NCI-H2029 treated with DMSO at 0.1 percent for 48 hours (cell line): ENCODE measurements at regions not wholly inside any gene's neighbourhood (a gene's known extent, or its start where the extent isn't known, plus 50 kb on each side); places are given as distances from the start of the nearest gene placed in this dataset.
"Not testable (repeated sequence)": the region's sequence is repeated elsewhere in the genome, so short reads cannot be mapped to it uniquely, and the experiment has no call there.

Experiments
- DNase-seq: peaks from one replicate; lab custom pipeline; 2025; lab: John Stamatoyannopoulos, UW

- DNase-seq, result no peak
Measured at GRCh38 chr5:175347027-175347426, 97.0 kb downstream of the DRD1 start.

DNA sequence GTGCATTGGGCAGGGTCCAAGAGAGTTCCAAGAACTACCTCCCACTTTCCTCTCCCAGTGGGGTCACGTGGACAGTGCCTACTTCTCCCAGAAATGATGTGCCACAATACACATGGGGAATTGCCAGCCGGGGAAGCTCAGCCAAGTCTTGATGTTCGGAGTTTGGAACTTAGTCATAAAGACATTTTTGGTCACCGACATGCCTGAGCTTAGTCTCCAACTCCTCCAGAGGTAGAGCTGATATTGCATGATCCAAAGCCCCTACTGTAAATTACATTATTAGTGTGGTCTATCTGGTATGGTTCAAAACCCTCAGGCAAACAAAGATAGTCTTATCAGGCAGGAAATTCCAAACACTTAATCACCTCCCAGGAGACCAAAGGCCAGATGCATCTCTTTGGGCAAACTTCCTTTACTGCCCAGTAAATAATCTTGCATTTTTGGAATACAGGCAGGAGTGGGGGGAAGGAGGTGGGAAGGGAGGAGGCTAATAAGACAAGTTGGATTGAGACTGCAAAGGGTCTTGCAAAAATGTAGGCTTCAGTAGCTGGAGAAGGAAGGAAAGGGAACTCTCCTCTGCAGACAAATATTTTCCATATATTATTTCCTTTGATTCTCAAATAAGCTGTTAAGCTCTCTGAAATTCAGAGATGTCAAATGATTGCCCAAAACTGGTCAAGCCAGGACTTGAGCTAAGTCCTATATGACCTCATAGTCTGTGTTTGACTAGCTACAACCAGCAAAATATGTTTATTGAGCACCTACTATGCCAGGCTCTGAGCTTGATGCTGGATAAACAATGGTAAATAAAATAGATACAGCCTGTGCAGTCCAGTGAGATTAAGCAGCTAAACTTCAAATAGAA, 99.4 kb downstream of the DRD1 start:
- no peak for DNase-seq

- DNase-seq, result no peak
Measured at GRCh38 chr5:175343308-175343707, 100.7 kb downstream of the DRD1 start.

DNA sequence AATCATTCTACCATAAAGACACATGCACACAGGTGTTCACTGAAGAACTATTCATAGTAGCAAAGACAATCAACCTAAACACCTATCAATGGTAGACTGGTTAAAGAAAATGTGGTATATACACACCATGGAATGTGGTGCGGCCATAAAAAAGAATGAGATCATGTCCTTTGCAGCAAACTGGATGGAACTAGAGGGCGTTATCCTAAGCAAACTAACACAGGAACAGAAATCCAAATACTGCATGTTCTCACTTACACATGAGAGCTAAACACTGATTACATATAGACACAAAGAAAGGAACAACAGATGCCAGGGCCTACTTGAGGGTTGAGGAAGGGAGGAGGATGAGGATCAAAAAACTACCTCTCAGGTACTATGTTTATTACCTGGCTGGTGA, 103.8 kb downstream of the DRD1 start:
- peak; percentile 63 for DNase-seq

DNA sequence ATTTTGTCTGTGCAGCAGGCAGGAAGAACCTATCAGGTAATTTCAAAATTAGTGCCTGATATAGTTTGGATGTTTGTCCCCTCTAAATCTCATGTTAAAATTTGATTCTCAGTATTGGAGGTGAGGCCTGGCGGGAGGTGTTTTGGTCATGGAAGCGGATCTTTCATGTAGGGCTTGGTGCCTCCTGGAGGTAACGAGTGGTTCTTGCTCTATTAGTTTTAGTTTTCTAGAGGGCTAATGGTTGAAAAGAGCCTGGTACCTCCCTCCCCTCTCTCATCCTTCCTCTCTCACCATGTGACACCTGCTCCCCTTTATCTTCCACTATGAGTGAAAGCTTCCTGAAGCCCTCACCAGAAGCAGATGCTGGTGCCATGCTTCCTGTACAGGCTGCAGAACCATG, 106.3 kb downstream of the DRD1 start:
- DNase-seq, result no peak

GRCh38 chr5:175336781-175337180, 107.2 kb downstream of the DRD1 start:
- no peak for DNase-seq

- DNase-seq, result no peak
Measured at GRCh38 chr5:175335691-175336090, 108.3 kb downstream of the DRD1 start.

GRCh38 chr5:175331173-175332036, 112.6 kb downstream of the DRD1 start:
- DNase-seq, result not testable (repeated sequence)

GRCh38 chr5:175329976-175330375, 114.0 kb downstream of the DRD1 start:
- no peak for DNase-seq

DNA sequence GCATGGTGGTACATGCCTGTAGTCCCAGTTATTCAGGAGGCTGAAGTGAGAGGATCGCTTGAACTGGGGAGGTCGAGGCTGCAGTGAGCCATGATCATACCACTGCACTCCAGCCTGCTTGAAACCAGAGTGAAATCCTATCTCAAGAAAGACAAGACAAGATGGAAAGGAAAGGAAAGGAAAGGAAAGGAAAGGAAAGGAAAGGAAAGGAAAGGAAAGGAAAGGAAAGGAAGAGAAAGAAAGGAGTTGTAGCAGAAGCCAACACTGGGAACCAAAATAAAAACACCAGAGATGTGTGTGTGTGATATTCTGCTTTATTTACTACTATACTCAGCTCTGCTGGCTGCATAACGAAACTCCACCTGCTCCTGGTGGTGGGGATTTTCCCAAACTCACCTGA, 115.3 kb downstream of the DRD1 start:
- no peak for DNase-seq

DNA sequence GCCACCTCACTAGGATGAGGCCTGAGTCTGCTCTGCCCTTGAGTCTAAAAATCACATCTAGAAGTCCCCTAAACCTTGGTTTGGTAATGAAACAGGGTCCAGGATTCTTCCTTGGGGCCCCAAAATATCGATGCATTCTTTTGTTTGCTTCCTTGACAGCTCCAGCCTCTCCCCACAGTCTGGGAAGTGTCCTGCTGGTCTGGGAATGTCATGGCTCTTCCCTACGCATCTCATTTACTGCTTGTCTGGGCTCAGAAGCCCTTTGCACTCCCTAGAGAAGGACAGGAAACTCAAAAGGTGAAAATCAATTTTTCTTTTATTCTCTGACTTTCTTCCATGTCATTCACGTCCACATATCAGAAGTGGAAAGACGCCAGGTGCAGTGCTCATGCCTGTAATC, 115.8 kb downstream of the DRD1 start:
- DNase-seq, result no peak

- no peak for DNase-seq
Measured at GRCh38 chr5:175325681-175326080, 118.3 kb downstream of the DRD1 start.

GRCh38 chr5:175321927-175322532, 122.0 kb downstream of the DRD1 start:
- DNase-seq, result no peak

- no peak for DNase-seq
Measured at GRCh38 chr5:175319199-175319598, 124.8 kb downstream of the DRD1 start.

DNA sequence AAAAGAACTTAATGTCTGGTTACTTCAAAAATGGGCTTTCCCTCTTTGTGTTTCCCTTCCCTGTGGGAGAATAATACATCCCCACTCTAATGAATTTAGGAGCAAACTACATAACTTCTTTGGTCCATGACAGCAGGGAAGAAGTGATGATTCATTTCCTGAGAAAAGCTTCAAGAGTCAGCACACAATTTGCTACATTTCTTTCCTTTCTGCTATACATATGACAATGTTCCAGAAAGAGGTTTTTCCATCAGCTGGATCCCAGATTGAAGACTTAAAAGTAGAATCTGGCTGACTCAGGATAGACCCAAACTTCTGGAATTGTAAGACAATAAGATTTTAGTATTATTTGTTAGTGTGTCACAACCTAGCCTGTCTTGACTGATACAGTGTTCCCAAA, 126.1 kb downstream of the DRD1 start:
- no peak for DNase-seq

GRCh38 chr5:175309218-175309810, 134.7 kb downstream of the DRD1 start:
- no peak for DNase-seq

- no peak for DNase-seq
Measured at GRCh38 chr5:175308701-175309100, 135.3 kb downstream of the DRD1 start.

DNA sequence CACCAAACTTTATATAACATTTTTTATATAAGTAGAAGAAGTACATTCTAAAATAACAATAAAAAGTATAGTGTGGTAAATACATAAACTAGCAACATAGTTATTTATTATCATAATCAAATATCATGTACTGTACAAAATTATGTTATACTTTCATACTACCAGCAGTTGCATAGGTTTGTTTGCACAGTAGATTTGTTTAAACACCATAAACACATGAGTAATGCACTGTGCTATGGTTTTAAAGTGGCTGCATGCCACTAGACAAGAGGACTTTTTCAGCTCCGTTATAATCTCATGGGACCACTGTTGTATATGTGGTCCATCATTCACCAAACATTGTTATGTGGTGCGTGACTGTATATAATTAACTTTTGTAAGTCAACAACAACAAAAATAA, 137.6 kb downstream of the DRD1 start:
- DNase-seq, result no peak

DNA sequence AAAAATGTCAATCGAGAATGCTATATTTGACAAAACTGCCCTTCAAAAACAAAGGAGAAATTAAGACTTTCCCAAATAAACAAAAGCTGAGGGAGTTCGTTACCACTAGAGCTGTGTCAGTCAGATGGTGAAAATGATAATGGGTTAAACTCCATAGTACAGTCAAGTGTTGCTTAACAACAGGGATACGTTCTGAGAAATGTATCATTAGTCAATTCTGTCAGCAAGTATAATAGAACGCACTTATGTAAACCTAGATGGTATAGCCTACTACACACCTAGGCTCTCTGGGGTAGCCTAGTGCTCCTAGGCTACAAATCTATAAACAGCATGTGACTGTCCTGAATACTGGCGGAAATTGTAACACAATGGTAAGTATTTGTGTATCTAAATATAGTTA, 138.7 kb downstream of the DRD1 start:
- no peak for DNase-seq

DNA sequence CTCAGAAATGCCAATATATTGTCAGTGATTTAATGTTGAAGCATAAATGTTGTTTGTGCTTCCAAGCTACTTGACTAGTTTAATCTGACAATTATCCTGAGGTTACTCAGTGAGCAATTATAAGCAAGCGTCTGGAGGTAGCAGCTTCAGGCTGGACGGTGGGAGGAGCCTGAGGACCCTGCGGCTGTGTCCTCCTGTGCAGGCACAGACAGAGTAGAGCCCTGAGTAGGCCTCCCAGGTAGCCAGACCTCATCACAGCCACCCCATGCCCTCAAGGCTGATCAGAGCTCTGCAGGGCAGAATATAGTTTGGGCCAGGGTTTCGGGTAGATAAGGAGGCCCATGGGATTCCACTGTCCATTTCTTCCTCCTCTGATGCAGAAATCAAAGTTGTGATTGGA, 153.6 kb downstream of the DRD1 start:
- no peak for DNase-seq

- peak; percentile 3 for DNase-seq
Measured at GRCh38 chr5:175288048-175288621, 155.8 kb downstream of the DRD1 start.

DNA sequence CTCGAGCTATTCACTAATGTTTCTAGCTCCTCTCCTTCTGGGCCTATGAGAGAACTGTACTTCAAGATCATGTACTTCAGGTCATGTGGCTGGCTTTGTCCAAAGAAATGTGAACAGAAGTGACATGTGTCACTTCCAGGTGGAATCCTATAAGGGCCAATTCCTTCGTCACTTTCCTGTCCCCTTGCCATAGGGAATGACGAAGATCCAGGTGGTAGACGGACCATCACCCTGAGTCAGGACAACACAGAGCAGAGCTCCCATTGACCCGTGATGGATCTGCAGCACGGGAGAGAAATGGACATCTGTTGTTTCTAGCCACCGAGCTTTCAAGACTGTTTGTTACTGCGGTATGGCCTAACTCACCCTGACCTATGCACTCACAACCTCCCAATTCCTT, 157.0 kb downstream of the DRD1 start:
- DNase-seq, result no peak
